ENCODE measurements at regions not wholly inside any gene's neighbourhood (a gene's known extent, or its start where the extent isn't known, plus 50 kb on each side); places are given as distances from the start of the nearest gene placed in this dataset.

GRCh38 chr1:117691942-117692341, 86.1 kb downstream of the TENT5C start:
- TF ChIP-seq, protein P1, sequence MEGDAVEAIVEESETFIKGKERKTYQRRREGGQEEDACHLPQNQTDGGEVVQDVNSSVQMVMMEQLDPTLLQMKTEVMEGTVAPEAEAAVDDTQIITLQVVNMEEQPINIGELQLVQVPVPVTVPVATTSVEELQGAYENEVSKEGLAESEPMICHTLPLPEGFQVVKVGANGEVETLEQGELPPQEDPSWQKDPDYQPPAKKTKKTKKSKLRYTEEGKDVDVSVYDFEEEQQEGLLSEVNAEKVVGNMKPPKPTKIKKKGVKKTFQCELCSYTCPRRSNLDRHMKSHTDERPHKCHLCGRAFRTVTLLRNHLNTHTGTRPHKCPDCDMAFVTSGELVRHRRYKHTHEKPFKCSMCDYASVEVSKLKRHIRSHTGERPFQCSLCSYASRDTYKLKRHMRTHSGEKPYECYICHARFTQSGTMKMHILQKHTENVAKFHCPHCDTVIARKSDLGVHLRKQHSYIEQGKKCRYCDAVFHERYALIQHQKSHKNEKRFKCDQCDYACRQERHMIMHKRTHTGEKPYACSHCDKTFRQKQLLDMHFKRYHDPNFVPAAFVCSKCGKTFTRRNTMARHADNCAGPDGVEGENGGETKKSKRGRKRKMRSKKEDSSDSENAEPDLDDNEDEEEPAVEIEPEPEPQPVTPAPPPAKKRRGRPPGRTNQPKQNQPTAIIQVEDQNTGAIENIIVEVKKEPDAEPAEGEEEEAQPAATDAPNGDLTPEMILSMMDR (IDR thresholded peaks at IDR 0.05; ENCODE audit: low read length) = no peak
- TF ChIP-seq EZH2 (IDR thresholded peaks at IDR 0.05; ENCODE audit: borderline replicate concordance, low read length) = no peak
